Heart left ventricle (tissue), 13 donors: ENCODE measurements at regions not wholly inside any gene's neighbourhood (a gene's known extent, or its start where the extent isn't known, plus 50 kb on each side); places are given as distances from the start of the nearest gene placed in this dataset.

Source experiments
- POLR2A ChIP-seq, 2 donors: fragments of 450-650 bp; IDR thresholded peaks; one replicate each; pipeline ENCODE4 v1.6.1; 2017; ENCODE audit warnings: antibody characterized with exemption in 2 of 2, mild to moderate bottlenecking in 2 of 2, moderate library complexity in 2 of 2
- TF ChIP-seq, protein P1 (sequence below), 12 donors: fragments of 200-600 bp; sonication (generic) in 4 of 12; IDR thresholded peaks; one replicate each; pipeline versions ENCODE4 v1.5.0 to v1.8.0; 2018 to 2022; ENCODE audit warnings: antibody characterized with exemption in 12 of 12, mild to moderate bottlenecking in 5 of 12
- donor health status: ischemic (EF 13 %, LVEDD 7.1; RV severe dilation, severe dysfunction).
- donor health status: DM: no; HTN: yes; CAD: no.
- donor health status: DM: no; HTN: no; CAD: no.
- donor health status: ischemic (EF 25% LVEDD 6.9; RV normal size, moderate dysfunction).
- donor health status: ischemic (EF 25% LVEDD 5.7; RV mildly dilated, moderate dysfunction).
- donor health status: ischemic (EF 35%, LVEDD 5.7; RV mildly dilated, moderate dysfunction).
- donor health status: nonischemic (EF 11% LVEDD 7.7; RV severe dilation, severe dysfunction).
- donor health status: DM: yes; HTN: yes; CAD: no.
- donor health status: PGD.
- donor health status: ischemic (EF 29% LVEDD 5.4; RV normal size, mild dysfunction).
- donor health status: nonischemic (EF 23%, LVEDD 6.1; RV moderate dilation, normal function).

DNA sequence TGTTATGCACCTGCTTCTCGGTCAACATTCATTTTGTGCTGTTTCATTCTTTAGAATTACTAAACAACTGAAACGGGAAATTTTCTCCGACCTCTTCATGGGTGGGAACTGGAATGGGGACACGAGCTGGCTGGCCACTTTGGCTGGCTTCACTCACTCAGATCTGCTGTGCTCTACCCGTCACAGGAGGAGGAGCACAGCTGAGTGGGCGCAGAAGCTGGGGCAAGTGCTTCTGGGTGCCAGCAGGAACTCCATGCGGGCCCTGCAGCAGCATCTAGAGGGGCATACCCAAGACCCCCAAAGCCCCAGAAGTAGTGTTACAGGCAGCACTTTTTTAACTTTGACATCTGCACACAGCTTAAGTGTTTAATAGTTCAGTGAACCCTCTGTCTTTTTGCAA, 109.6 kb downstream of the TMEM144 start:
- TF ChIP-seq, protein P1, sequence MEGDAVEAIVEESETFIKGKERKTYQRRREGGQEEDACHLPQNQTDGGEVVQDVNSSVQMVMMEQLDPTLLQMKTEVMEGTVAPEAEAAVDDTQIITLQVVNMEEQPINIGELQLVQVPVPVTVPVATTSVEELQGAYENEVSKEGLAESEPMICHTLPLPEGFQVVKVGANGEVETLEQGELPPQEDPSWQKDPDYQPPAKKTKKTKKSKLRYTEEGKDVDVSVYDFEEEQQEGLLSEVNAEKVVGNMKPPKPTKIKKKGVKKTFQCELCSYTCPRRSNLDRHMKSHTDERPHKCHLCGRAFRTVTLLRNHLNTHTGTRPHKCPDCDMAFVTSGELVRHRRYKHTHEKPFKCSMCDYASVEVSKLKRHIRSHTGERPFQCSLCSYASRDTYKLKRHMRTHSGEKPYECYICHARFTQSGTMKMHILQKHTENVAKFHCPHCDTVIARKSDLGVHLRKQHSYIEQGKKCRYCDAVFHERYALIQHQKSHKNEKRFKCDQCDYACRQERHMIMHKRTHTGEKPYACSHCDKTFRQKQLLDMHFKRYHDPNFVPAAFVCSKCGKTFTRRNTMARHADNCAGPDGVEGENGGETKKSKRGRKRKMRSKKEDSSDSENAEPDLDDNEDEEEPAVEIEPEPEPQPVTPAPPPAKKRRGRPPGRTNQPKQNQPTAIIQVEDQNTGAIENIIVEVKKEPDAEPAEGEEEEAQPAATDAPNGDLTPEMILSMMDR (IDR thresholded peaks at IDR 0.05), result no peak
- no peak for TF ChIP-seq POLR2A (IDR thresholded peaks at IDR 0.05)
